ENCODE measurements at regions not wholly inside any gene's neighbourhood (a gene's known extent, or its start where the extent isn't known, plus 50 kb on each side); places are given as distances from the start of the nearest gene placed in this dataset.

- TF ChIP-seq CTCF (conservative IDR thresholded peaks at IDR 0.05; ENCODE audit: low read length), result no peak
- no peak for TF ChIP-seq EZH2phosphoT487 (IDR thresholded peaks at IDR 0.05; ENCODE audit: borderline replicate concordance)
Observed at GRCh38 chr4:18213576-18214198, 192.1 kb upstream of the LCORL start.

Data from Loucy (cell line).